ENCODE measurements at regions not wholly inside any gene's neighbourhood (a gene's known extent, or its start where the extent isn't known, plus 50 kb on each side); places are given as distances from the start of the nearest gene placed in this dataset.

- no peak for TF ChIP-seq REST (IDR thresholded peaks at IDR 0.05; ENCODE audit: borderline replicate concordance)
- no peak for TF ChIP-seq EZH2 (IDR thresholded peaks at IDR 0.05; ENCODE audit: borderline replicate concordance, insufficient read depth, low read length, poor library complexity, severe bottlenecking)
These were observed 486.0 kb downstream of the RMST start (continued) for GRCh38 chr12:97948591-97948990.

- H3K4me3 ChIP-seq (ENCODE audit: low read length), result no peak overlapping the region
- no peaks in the 10 kb centered on the region for H3K27me3 ChIP-seq (ENCODE audit: insufficient read depth, low read depth, low read length)
- no peaks in the 10 kb centered on the region for H3K9me3 ChIP-seq (ENCODE audit: low read length)
- H3F3A ChIP-seq (ENCODE audit: insufficient read depth, low read length, poor library complexity, severe bottlenecking), result no peaks in the 10 kb centered on the region
- H3K27ac ChIP-seq (ENCODE audit: low read length), result no peak overlapping the region
- H3K79me2 ChIP-seq (replicated peaks; ENCODE audit: insufficient read depth, low read length), result no peaks in the 10 kb centered on the region
- no peaks in the 10 kb centered on the region for H3K9me2 ChIP-seq (ENCODE audit: insufficient read depth, low read length)
- H3K4me2 ChIP-seq (ENCODE audit: low read length), result no peak overlapping the region
- H3K9ac ChIP-seq (ENCODE audit: low read length), result no peak overlapping the region
- no peak overlapping the region for H2AFZ ChIP-seq (ENCODE audit: low read depth, low read length)
- H3K36me3 ChIP-seq (ENCODE audit: insufficient read depth, low read length), result no peaks in the 10 kb centered on the region
- H4K20me1 ChIP-seq (ENCODE audit: insufficient read depth), result no peaks in the 10 kb centered on the region
- TF ChIP-seq MXI1 (conservative IDR thresholded peaks at IDR 0.05; ENCODE audit: poor library complexity, severe bottlenecking) (no peak), REST (IDR thresholded peaks at IDR 0.05; ENCODE audit: borderline replicate concordance) (no peak), RAD21 (conservative IDR thresholded peaks at IDR 0.05) (no peak), POLR2AphosphoS5 (IDR thresholded peaks at IDR 0.05) (no peak), EP300 (conservative IDR thresholded peaks at IDR 0.05; ENCODE audit: poor library complexity, severe bottlenecking) (no peak), CTCF (IDR thresholded peaks at IDR 0.05; ENCODE audit: poor library complexity, severe bottlenecking) (no peak), EZH2 (IDR thresholded peaks at IDR 0.05; ENCODE audit: borderline replicate concordance, insufficient read depth, low read length, poor library complexity, severe bottlenecking) (no peak), SMC3 (conservative IDR thresholded peaks at IDR 0.05; ENCODE audit: poor library complexity) (no peak), TAF1 (IDR thresholded peaks at IDR 0.05; ENCODE audit: low read depth) (no peak)
These were observed 488.6 kb downstream of the RMST start for GRCh38 chr12:97951239-97951638.

All from neural cell (in vitro differentiated cells).